GM12873 (cell line): ENCODE measurements at regions not wholly inside any gene's neighbourhood (a gene's known extent, or its start where the extent isn't known, plus 50 kb on each side); places are given as distances from the start of the nearest gene placed in this dataset.

Experiments used
- CTCF ChIP-seq: IDR thresholded peaks from 2 replicates; pipeline ENCODE4 v1.5.1; 2012; ENCODE audit warnings: low read depth, mild to moderate bottlenecking, moderate library complexity, low read length, control low read depth; ENCODE audit not compliant: insufficient read depth; ENCODE audit errors: missing control alignments

DNA sequence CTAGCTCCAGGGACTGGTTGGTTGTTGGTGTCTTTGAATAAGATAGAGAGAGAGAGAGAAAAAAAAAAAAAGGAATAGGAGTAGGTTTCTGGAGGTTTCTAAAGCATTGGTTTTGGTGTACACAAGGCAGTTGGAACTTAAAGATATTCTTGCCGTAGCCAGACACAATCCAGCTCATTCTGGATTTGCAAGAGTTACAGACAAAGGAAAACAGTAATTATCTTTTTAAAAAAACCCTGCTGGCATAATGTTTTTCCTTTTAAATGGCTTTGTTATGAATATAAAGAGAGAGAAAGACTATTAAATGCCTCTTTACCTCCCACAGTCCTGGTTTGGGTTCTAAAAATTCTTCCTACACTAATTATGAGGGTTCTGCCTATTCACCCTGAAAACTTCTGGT, 120.4 kb upstream of the RAG2 start:
- TF ChIP-seq CTCF = no peak

DNA sequence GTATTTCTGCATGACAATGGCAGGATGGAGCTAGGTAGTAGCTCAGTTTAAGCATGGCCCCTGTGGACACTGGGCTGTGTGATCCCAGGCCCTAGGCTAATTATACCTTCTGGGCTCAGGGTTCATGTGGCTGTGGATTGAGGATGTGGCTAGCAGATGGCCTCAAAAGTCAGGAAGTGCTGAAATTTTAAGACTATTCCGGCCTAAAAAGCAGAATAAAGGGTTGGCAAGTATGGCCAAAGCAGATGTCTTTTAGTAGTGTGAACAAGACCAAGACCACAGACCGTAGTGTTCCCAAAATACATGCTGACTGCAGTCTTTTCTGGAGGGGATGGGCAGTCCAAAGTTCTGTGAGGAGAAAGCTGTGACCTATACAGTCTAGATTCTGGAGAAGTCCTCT, 115.7 kb upstream of the RAG2 start:
- TF ChIP-seq CTCF = no peak

DNA sequence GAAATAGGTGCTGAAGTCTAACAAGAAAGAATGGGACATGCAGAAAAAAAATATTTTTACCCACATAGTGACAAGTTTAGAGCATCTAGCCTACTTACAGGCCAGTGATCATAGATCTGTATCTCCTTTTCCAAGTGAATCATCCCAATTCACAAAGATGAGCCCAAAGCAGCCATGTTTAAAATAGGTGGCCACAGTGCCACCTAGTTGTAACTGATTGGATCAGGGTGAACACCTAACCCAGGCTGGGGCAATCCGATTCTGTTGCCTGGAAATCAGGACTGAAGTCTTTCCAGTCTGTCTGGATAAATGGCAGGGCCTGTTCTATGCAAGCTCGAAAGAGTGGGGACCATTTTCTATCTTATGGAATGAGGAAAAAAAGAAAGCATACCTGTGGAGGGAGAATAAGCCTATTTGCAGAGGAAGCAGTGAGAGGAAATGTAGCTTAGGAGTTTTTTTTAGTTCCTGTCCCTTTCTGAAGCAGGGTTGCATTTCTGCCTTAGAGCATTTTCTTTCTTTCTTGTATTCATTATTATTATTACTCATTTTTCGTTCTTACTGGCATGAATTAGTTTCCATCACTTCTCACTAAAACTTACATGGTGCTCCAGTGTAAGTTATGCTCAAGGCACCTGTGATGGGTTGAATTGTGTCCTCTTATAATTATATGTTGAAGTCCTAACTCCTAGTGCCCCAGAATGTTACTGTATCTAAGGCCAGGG, 113.2 kb upstream of the RAG2 start:
- peak; percentile 29 for TF ChIP-seq CTCF
